H1 (cell line): ENCODE measurements at regions not wholly inside any gene's neighbourhood (a gene's known extent, or its start where the extent isn't known, plus 50 kb on each side); places are given as distances from the start of the nearest gene placed in this dataset.

Experiments
- CTCF ChIA-PET: fragments of 300-600 bp; sonication (Branson Sonifier 250); formaldehyde crosslinking; loops from one replicate; lab custom pipeline; 2021; ENCODE audit not compliant: partially characterized antibody; lab: Charles Lee
- POLR2A ChIA-PET: fragments of 300-600 bp; sonication (Branson Sonifier 250); formaldehyde crosslinking; loops from one replicate; lab custom pipeline; 2021; ENCODE audit warnings: inconsistent platforms; ENCODE audit not compliant: partially characterized antibody; lab: Charles Lee
- DNase-seq, 2 experiments: peaks; one replicate each; pipeline versions ENCODE4 v3.0.0 to v3.0.0-alpha.2; 2010 to 2022; ENCODE audit warnings: low spot score in 2 of 2, low read depth in 1 of 2, mixed read lengths in 1 of 2
- FAIRE-seq: peaks from 2 replicates; lab custom pipeline; 2011; peaks lifted over from hg19 to GRCh38; lab: Jason Lieb, UNC
- H2AFZ ChIP-seq: 2 replicates; pipeline ENCODE4 v1.8.1; 2012; ENCODE audit warnings: low read length, inconsistent platforms
- H2AK5ac ChIP-seq: 2 replicates; pipeline ENCODE4 v1.6.1; 2013; ENCODE audit warnings: low read depth, low read length
- H2BK120ac ChIP-seq: replicated peaks from 2 replicates; pipeline ENCODE3; 2013; ENCODE audit warnings: low read depth, low read length, inconsistent platforms
- H2BK12ac ChIP-seq: 2 replicates; pipeline ENCODE4 v1.6.1; 2013; ENCODE audit warnings: low read depth, low read length
- H2BK15ac ChIP-seq: 2 replicates; pipeline ENCODE4 v1.6.1; 2013; ENCODE audit warnings: low read length
- H2BK20ac ChIP-seq: 2 replicates; pipeline ENCODE4 v1.6.1; 2013; ENCODE audit warnings: low read length
- H2BK5ac ChIP-seq: 2 replicates; pipeline ENCODE4 v1.6.1; 2013; ENCODE audit warnings: low read depth, low read length
- H3K14ac ChIP-seq: 2 replicates; pipeline ENCODE4 v1.6.1; 2013; ENCODE audit warnings: inconsistent platforms; ENCODE audit not compliant: insufficient read length
- H3K18ac ChIP-seq: 2 replicates; pipeline ENCODE4 v1.6.1; 2013; ENCODE audit warnings: low read length; ENCODE audit errors: extremely low read depth
- H3K23ac ChIP-seq: 2 replicates; pipeline ENCODE4 v1.6.1; 2013; ENCODE audit warnings: inconsistent platforms; ENCODE audit not compliant: insufficient read length
- H3K23me2 ChIP-seq: 2 replicates; pipeline ENCODE4 v1.6.1; 2013; ENCODE audit warnings: low read depth, low read length
- H3K27ac ChIP-seq: 2 replicates; pipeline ENCODE4 v1.6.1; 2011; ENCODE audit warnings: low read depth, low read length, inconsistent platforms
- H3K27me3 ChIP-seq, 4 experiments: replicated peaks in 1 of 4; 1 replicate in 1 of 4; 2 replicates in 3 of 4; pipeline versions ENCODE4 v1.6.1 to v1.8.1; 2011 to 2013; ENCODE audit warnings: low read length in 3 of 4, mild to moderate bottlenecking in 3 of 4, inconsistent platforms in 2 of 4, mixed read lengths in 2 of 4, moderate library complexity in 1 of 4; ENCODE audit not compliant: control insufficient read depth in 3 of 4, insufficient read depth in 3 of 4; ENCODE audit errors: extremely low read depth in 1 of 4
- H3K36me3 ChIP-seq, 4 experiments: 2 replicates each; pipeline versions ENCODE4 v1.6.1 to v1.8.1; 2011 to 2013; ENCODE audit warnings: mild to moderate bottlenecking in 4 of 4, low read length in 3 of 4, moderate library complexity in 2 of 4, control low read depth in 1 of 4, inconsistent platforms in 1 of 4; ENCODE audit not compliant: insufficient read depth in 4 of 4, control insufficient read depth in 2 of 4
- H3K4ac ChIP-seq: replicated peaks from 2 replicates; pipeline ENCODE3; 2013; ENCODE audit warnings: low read length, low read depth, mixed read lengths, inconsistent platforms; ENCODE audit not compliant: insufficient read length
- H3K4me1 ChIP-seq, 4 experiments: replicated peaks in 1 of 4; 1 replicate in 1 of 4; 2 replicates in 3 of 4; pipeline versions ENCODE4 v1.6.1 to v1.8.1; 2011 to 2013; ENCODE audit warnings: low read length in 3 of 4, inconsistent platforms in 2 of 4, mixed read lengths in 1 of 4; ENCODE audit not compliant: insufficient read depth in 4 of 4, control insufficient read depth in 3 of 4
- H3K4me2 ChIP-seq, 2 experiments: 2 replicates each; pipeline versions ENCODE4 v1.6.1 to v1.8.1; 2011 to 2013; ENCODE audit warnings: low read depth in 2 of 2, low read length in 2 of 2, control low read depth in 1 of 2, inconsistent platforms in 1 of 2, mild to moderate bottlenecking in 1 of 2; ENCODE audit not compliant: insufficient read depth in 1 of 2
- H3K4me3 ChIP-seq, 4 experiments: fragments of 200-600, 300-600 bp in 1 of 4; sonication (generic), shearing (Covaris generic), sonication (Bioruptor Twin) in 1 of 4; 2 replicates each; pipeline versions ENCODE4 v1.5.1 to v1.8.1; 2011 to 2016; ENCODE audit warnings: low read length in 4 of 4, low read depth in 3 of 4, control low read depth in 2 of 4, inconsistent platforms in 2 of 4, mild to moderate bottlenecking in 2 of 4, mixed read lengths in 1 of 4, moderate library complexity in 1 of 4; ENCODE audit not compliant: insufficient read depth in 2 of 4; ENCODE audit errors: extremely low read depth in 1 of 4
- H3K56ac ChIP-seq: replicated peaks from 2 replicates; pipeline ENCODE3; 2013; ENCODE audit warnings: low read depth, mild to moderate bottlenecking, mixed read lengths, low read length, inconsistent platforms; ENCODE audit not compliant: insufficient read length
- H3K79me1 ChIP-seq: 2 replicates; pipeline ENCODE4 v1.6.1; 2013; ENCODE audit warnings: low read depth, low read length, control low read depth
- H3K79me2 ChIP-seq, 2 experiments: 2 replicates each; pipeline versions ENCODE4 v1.6.1 to v1.8.1; 2012 to 2013; ENCODE audit warnings: low read length in 2 of 2, mild to moderate bottlenecking in 2 of 2, inconsistent platforms in 1 of 2; ENCODE audit not compliant: insufficient read depth in 2 of 2, control insufficient read depth in 1 of 2
- H3K9ac ChIP-seq, 4 experiments: replicated peaks in 1 of 4; 1 replicate in 1 of 4; 2 replicates in 3 of 4; pipeline versions ENCODE4 v1.6.1 to v1.8.1; 2011 to 2013; ENCODE audit warnings: low read depth in 3 of 4, low read length in 3 of 4, control low read depth in 2 of 4, mild to moderate bottlenecking in 2 of 4, moderate library complexity in 2 of 4, inconsistent platforms in 1 of 4; ENCODE audit errors: extremely low read depth in 1 of 4
- H3K9me3 ChIP-seq, 2 experiments: 2 replicates each; pipeline versions ENCODE4 v1.6.1 to v1.8.1; 2012 to 2013; ENCODE audit warnings: mild to moderate bottlenecking in 2 of 2, moderate library complexity in 2 of 2, control low read depth in 1 of 2, inconsistent platforms in 1 of 2, low read depth in 1 of 2, low read length in 1 of 2, mixed read lengths in 1 of 2; ENCODE audit not compliant: insufficient read depth in 2 of 2
- H4K20me1 ChIP-seq, 2 experiments: replicated peaks in 1 of 2; 2 replicates each; pipeline versions ENCODE3 to v1.8.1; 2011 to 2013; ENCODE audit warnings: inconsistent platforms in 2 of 2, low read length in 2 of 2, mild to moderate bottlenecking in 1 of 2; ENCODE audit not compliant: insufficient read depth in 2 of 2, control insufficient read depth in 1 of 2
- H4K5ac ChIP-seq: 2 replicates; pipeline ENCODE4 v1.6.1; 2013; ENCODE audit warnings: low read length, low read depth, mixed read lengths, inconsistent platforms; ENCODE audit not compliant: insufficient read length
- H4K8ac ChIP-seq: 2 replicates; pipeline ENCODE4 v1.8.0; 2013; ENCODE audit warnings: mild to moderate bottlenecking, moderate library complexity, low read length, inconsistent platforms; ENCODE audit not compliant: insufficient read depth; ENCODE audit errors: extremely low read depth
- H4K91ac ChIP-seq: replicated peaks from 2 replicates; pipeline ENCODE3; 2013; ENCODE audit warnings: low read length, mixed read lengths, inconsistent platforms; ENCODE audit not compliant: insufficient read length
- ATF3 ChIP-seq: IDR thresholded peaks from 2 replicates; pipeline ENCODE4 v1.6.1; 2011; ENCODE audit warnings: low read depth, mild to moderate bottlenecking, low read length; ENCODE audit not compliant: insufficient read depth
- CBX8 ChIP-seq: fragments of 300-800, 300-1000 bp; sonication (generic); IDR thresholded peaks from 2 replicates; pipeline ENCODE4 v1.7.1; 2016; ENCODE audit warnings: low read depth, low read length, borderline replicate concordance
- CHD1 ChIP-seq: IDR thresholded peaks from 2 replicates; pipeline ENCODE4 v1.6.1; 2012; ENCODE audit warnings: low read depth, low read length, improper control_type of control experiment
- CTBP2 ChIP-seq: IDR thresholded peaks from 2 replicates; pipeline ENCODE4 v1.7.0; 2011; ENCODE audit warnings: borderline replicate concordance, mild to moderate bottlenecking, moderate library complexity, mixed read lengths, low read length; ENCODE audit not compliant: insufficient read depth, insufficient read length
- GABPA ChIP-seq: IDR thresholded peaks from 2 replicates; pipeline ENCODE4 v1.6.1; 2011; ENCODE audit warnings: mild to moderate bottlenecking, low read length, moderate library complexity, borderline replicate concordance; ENCODE audit not compliant: insufficient read depth
- HDAC6 ChIP-seq: IDR thresholded peaks from one replicate; pipeline ENCODE4 v1.7.1; 2012; ENCODE audit warnings: low read depth, mild to moderate bottlenecking, inconsistent platforms, low read length, moderate library complexity
- PHF8 ChIP-seq: fragments of 200-600 bp; sonication (generic); conservative IDR thresholded peaks from 2 replicates; pipeline ENCODE4 v1.7.1; 2012; ENCODE audit warnings: low read depth, mild to moderate bottlenecking, inconsistent platforms, low read length, moderate library complexity
- TAF1 ChIP-seq: IDR thresholded peaks from 2 replicates; pipeline ENCODE4 v1.6.1; 2011; ENCODE audit warnings: mild to moderate bottlenecking, low read depth, low read length
- TBP ChIP-seq: IDR thresholded peaks from 2 replicates; pipeline ENCODE4 v1.6.1; 2011; ENCODE audit warnings: low read depth, low read length, improper control_type of control experiment

GRCh38 chr13:39981056-39981455 lies 325.6 kb downstream of the COG6 start:
- FAIRE-seq (no peak), DNase-seq (no peak)
- ChIA-PET CTCF (interaction anchor here (2.1 kb wide), 1 partner anchor 15 kb away, joined by 5 read pairs; no protein-coding TSS in a partner anchor), POLR2A (no interaction called here)
- no peak overlapping the region for H3K4me3 ChIP-seq
- no peak overlapping the region for H3K4me2 ChIP-seq
- no peak overlapping the region for H2BK20ac ChIP-seq
- no peaks in the 10 kb centered on the region for H3K79me1 ChIP-seq
- H3K23ac ChIP-seq, result no peak overlapping the region
- TF ChIP-seq CBX8 (no peak), TBP (no peak), CHD1 (no peak), HDAC6 (no peak), TAF1 (no peak), PHF8 (no peak), CTBP2 (no peak), GABPA (no peak), ATF3 (no peak)
- no peak overlapping the region for H3K4ac ChIP-seq
- H2AFZ ChIP-seq, result no peak overlapping the region
- H4K5ac ChIP-seq, result no peak overlapping the region
- no peak overlapping the region for H3K18ac ChIP-seq
- no peaks in the 10 kb centered on the region for H3K36me3 ChIP-seq
- no peak overlapping the region for H4K91ac ChIP-seq
- no peaks in the 10 kb centered on the region; a peak in 1 of 4 replicates for H3K9me3 ChIP-seq
- H3K9ac ChIP-seq, result no peak overlapping the region
- no peaks in the 10 kb centered on the region for H3K27me3 ChIP-seq
- no peak overlapping the region for H3K27ac ChIP-seq
- H4K20me1 ChIP-seq, result no peaks in the 10 kb centered on the region
- no peak overlapping the region for H2BK5ac ChIP-seq
- H3K14ac ChIP-seq, result no peak overlapping the region
- H2BK15ac ChIP-seq, result no peak overlapping the region
- H2BK120ac ChIP-seq, result no peak overlapping the region
- no peaks in the 10 kb centered on the region for H3K23me2 ChIP-seq
- H2AK5ac ChIP-seq, result no peak overlapping the region
- no peaks in the 10 kb centered on the region for H3K79me2 ChIP-seq
- no peaks in the 10 kb centered on the region for H3K4me1 ChIP-seq
- no peak overlapping the region for H4K8ac ChIP-seq
- H3K56ac ChIP-seq, result no peak overlapping the region
- H2BK12ac ChIP-seq, result no peak overlapping the region
